GM20431 (cell line): ENCODE measurements at regions not wholly inside any gene's neighbourhood (a gene's known extent, or its start where the extent isn't known, plus 50 kb on each side); places are given as distances from the start of the nearest gene placed in this dataset.
"Not testable (repeated sequence)": the region's sequence is repeated elsewhere in the genome, so short reads cannot be mapped to it uniquely, and the experiment has no call there.

Experiments
- in situ Hi-C: fragments of 300-500 bp; cut with MseI, MboI; formaldehyde crosslinking; loops from one replicate; pipeline ENCODE4 v1.15.0; 2020; ENCODE audit warnings: low sequenced_read_pairs; ENCODE audit not compliant: unreplicated experiment

DNA sequence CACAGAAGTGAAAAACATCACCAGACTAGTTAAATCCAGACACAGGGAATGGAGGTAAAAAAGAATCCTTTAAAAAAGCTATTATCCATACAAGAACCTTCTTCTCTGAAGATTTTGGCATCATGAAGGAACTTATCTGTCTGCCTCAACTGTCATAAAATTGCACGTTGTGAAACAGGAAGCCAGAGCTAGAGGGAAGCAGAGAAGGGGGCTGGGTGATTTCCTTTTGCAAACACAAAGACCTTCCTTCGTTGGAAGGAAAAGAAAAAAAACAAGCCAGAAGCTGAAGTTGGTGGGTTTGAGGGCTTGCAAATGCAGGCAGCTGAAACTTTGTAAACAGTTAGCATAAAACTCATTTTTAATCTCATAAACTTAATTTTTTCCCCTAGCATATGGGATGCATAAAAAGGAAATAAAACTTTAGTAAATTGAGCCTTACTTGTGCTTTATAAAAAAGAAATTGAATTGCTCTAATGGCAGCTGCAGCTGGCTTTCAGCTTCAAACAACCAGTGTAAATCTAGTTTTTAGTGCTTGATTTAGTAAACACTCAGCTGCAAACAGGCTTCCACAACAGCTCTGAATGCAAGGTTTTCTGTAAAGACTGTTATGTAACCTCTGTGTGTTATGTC, 101.6 kb downstream of the OTUD1 start:
- in situ Hi-C loops = no loop called here

DNA sequence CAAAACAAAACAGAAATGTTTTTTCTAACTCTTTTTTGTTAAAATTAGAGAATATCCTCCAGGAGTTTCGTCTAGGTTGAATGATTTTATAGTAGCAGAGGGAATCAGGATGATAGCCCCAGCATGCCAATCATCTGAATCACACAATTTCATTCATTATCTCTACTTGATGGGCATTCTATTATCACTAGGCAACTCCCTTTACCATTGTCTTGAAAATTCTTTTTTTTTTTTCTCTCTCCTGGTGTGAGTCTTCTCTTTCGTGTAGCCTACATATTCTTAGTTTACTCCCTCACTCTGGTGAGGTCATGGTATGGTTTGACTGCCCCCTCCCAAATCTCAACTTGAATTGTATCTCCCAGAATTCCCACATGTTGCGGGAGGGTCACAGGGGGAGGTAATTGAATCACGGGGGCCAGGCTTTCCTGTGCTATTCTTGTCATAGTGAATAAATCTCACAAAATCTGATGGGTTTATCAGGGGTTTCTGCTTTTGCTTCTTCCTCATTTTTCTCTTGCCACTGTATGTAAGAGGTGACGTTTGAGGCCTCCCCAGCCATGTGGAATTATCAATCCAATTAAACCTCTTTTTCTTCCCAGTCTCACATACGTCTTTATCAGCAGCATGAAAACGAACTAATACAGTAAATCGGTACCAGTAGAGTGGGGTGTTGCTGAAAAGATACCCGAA, 105.0 kb downstream of the OTUD1 start:
- in situ Hi-C loops = no loop called here

DNA sequence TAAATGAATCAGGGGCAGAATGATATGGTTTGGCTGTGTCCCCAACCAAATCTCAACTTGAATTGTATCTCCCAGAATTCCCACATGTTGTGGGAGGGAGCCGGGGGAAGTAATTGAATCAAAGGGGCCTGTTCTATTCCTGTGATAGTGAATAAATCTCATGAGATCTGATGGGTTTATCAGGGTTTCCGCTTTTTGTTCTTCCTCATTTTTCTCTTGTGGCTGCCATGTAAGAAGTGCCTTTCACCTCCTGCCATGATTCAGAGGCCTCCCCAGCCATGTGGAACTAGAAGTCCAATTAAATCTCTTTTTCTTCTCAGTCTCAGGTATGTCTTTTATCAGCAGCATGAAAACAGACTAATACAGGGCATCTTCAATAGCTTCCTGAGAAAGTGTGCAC, 107.0 kb downstream of the OTUD1 start:
- in situ Hi-C loops = not testable (repeated sequence)

DNA sequence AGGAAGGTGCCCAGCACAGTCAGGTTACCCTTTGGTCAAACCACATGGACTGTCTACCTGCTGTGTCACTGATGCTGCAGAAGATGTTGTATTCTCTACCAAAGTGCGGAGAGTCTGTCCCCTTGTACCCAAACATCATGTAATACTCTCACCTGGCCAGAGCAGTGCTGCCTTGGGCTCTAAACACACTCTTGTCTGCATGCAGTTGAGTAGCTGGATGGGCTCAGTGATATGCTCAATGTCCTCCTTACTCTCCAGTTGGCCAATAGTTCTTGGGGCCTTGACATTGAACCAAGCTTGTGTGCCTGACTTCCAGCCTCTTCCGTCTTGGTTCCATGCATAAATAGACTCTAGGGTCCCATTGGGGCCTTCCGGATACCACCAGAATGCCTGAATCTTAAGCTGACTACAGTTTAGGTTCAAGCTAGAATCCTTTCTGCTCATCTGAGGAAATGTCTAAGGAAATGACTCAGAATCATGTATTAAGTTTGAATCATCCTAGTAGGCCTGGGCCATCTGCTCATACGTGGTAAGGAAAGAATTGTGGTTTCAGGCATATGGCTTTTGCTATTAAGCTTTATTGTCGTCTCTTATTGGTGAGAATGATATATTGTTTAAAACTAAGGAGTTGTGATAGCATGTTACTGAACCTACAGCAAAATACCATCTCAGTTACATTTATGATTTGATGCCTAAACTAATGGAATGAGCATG, 118.0 kb downstream of the OTUD1 start:
- in situ Hi-C loops = no loop called here

DNA sequence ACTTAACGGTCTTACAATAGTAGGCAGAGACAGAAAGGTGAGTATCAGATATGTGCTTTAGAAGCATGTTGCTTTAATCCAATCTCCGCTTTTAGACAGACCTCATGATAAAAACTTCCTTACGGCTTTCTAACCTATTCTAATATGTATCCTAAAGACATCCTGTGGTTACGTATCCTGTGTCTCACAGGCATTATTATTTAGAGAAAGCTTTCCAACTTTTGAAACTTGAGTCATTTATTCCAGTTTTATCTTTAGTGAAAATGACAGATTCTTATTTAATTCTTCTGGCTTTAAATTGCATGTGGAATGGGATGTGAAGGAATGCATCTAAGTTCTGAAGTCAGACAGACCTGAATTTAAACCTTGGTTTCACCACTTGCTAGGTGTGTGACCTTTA, 118.9 kb downstream of the OTUD1 start:
- in situ Hi-C loops = no loop called here

DNA sequence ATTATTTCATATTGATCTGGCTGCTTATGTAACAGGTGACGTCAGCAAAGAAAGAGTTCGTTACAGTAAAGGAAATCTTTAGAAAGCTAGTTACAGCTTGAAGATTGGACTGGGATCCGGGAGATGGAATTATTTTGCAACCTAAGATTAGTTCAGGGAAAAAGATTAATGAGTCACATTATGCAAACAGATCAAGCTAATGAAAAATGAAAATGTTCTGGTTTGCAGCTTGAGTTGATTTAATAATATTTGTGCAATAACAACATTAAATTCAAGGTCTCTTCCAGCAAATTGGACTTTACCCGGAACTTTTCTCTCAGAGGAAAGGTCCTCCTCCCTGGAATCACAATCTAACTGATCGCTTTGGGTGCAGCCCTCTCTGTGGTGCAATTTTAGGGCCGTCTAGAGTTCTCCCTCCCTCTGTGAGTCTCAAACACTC, 119.5 kb downstream of the OTUD1 start:
- in situ Hi-C loops = no loop called here

DNA sequence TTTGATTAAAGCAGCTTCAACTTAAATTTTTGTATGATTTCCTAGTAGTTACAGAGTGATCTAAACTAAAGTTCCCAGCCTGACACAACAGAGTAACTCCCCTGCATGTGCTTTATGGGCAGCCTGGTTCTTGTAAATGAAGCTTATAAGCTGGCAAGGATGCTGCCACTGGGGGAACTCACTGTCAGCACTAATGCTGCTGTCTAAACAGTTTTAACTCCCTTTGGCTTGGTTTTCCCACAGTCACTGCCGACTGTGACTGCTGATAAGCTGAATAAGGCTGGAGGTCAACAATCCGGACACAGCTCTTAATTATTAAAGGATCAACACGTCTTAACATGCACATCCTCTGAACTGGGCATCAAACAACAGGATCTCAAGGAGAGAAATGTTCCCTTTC, 130.1 kb downstream of the OTUD1 start:
- in situ Hi-C loops = no loop called here

DNA sequence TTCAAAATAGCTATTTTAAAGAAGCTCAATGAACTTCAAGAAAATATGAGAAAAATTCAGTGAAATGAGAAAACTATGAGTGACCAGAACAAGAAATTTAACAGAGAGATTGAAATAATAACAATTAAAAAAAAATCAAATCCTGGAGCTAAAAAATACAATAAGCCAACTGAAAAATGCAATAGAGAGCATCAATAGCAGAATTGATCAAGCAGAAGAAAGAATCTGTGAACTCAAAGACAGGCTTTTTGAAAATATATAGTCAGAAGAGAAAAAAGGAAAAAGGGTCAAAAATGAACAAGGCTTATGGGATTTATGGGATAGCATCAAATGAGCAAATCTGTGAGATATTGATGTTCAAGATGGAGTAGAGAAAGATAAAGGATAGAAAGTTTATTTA, 133.0 kb downstream of the OTUD1 start:
- in situ Hi-C loops = no loop called here

DNA sequence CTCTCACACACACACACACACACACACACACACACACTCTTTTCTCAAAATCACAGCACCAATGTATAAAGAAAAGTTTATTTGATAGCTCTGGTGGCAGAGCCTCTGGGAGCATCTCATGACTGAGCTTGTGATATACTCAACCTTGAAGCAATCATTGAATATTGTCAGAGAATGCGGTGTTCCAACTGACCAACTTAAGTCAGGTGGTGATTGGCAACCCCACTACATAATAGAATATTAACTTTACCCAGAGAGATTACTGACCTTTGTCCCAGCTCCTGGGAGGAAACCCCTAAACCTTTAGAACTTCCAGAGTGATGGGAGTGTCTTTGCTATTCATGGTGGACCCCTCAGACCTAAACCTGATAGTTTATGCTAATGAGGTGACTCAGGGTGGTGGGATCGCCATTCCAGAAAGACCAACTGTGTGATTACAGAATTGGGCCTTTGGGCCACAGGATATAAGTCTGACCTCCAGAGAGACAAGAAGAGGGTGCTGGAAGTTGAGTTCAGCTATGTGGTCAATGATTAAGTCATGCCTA, 143.1 kb downstream of the OTUD1 start:
- in situ Hi-C loops = no loop called here

DNA sequence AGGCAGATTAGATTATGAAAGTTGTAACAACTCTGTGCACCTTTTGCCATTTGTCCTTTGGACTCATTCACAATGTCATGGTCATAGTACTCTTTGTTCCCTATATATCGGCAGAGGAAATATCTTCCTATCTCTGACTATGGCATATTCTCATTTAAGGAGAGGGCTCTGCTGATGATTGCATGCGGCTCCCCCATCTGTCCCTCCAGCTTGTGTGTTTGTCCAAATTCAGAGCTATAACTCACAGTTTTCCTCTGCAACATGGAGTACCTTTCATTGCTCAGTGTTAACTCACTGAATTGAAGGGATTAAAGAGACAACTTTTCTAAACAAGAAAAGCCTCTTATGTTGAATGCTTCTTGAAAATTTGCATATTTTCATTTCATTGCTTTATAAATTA, 145.5 kb downstream of the OTUD1 start:
- in situ Hi-C loops = no loop called here

DNA sequence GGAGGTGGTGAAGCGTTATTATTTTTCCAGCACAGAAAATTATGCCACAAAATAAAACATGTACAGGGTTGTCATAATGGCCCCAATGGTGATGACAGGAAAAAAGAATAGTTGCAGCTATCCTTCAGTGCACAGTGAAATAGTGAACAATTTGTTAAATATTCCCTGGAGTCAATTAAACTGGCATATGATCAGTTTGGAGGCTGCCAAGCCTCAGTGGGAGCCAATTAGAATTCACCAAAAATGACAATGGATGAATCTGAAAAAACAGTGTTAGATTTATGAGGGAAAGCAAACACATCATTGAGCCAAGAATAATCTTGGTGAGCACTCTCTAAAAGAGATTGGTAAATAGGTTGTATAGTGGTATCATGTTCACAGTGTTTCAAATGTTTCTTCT, 146.3 kb downstream of the OTUD1 start:
- in situ Hi-C loops = no loop called here

DNA sequence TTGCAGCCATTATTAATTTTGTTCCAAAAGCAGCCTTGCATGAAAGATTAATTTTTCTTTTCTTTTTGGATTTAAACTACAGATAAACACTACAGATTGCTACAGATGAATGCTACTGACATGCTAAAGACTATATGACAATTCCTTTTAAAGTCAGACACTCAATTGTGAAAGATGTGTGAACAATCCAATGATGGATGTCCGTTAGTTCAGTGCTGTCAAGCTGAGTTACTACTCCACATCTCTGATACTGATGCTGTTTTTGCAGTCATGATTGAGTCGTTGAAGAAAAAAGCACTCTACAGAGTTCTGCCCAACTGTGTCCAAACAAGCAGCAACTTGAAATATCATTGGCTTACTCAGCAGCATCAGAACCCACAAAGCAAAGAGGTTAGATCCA, 146.8 kb downstream of the OTUD1 start:
- in situ Hi-C loops = no loop called here

DNA sequence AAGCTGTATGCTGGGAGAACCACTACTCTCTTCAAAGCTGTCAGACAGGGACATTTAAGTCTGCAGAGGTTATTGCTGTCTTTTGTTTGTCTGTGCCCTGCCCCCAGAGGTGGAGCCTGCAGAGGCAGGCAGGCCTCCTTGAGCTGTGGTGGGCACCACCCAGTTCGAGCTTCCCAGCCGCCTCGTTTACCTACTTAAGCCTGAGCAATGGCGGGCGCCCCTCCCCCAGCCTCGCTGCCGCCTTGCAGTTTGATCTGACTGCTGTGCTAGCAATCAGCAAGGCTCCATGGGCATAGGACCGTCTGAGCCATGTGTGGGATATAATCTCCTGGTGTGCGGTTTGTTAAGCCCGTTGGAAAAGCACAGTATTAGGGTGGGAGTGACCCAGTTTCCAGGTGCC, 156.4 kb downstream of the OTUD1 start:
- in situ Hi-C loops = not testable (repeated sequence)

DNA sequence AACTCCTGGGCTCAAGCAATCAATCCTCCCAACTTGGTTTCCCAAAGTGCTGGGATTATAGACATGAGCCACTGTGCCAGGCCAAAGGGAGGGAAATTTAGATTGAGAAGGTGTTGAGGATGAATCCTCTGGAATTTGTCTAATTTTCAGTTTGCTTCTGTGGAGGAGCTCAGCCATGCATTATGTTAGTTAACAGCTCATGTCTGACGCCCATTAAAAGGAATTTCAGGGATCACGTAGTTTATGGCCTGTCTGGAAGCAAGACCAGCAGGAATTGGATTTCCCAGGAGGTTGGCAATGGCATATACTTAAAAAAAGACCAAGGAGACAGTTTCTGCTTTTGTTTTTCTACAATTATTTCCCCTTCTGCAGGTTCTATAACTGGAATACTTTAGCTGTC, 165.7 kb downstream of the OTUD1 start:
- in situ Hi-C loops = no loop called here

DNA sequence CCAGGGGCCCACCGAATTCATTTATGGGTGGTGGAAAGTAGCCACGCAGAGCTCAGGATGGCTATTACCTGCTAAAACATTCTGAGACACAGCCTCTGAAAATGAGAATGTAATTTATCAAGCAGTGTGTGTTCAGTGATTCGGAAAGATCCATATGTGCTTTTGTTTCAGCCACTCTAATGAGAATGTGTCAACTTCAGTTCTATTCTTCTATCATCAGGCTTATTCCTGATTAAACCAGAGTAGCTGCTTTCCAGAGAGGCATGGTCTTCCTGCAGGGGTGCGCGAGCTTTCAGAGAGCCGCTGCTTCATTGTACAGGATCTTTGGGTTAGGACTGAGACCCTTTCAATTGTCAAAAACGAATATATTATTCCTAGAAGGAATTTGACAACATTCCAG, 167.6 kb downstream of the OTUD1 start:
- in situ Hi-C loops = no loop called here

DNA sequence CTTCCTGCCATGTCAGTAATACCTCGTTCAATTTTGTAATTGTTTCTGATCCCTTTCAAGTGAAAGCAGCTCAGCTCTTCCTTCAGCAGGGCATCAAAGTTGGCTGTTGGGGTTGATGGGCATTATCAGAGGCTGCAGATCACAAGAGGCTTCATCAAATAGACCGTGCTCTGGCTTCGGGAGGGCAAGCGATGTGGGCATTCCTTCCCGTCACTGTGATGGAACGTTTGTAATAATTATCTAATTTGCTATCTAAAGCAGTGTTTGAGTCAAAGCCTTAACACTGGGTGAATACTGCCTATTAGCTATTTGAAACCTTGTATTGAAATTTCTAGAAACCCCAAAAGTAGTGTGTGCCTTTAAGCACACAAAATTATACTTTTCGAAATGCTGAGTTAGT, 170.1 kb downstream of the OTUD1 start:
- in situ Hi-C loops = no loop called here

DNA sequence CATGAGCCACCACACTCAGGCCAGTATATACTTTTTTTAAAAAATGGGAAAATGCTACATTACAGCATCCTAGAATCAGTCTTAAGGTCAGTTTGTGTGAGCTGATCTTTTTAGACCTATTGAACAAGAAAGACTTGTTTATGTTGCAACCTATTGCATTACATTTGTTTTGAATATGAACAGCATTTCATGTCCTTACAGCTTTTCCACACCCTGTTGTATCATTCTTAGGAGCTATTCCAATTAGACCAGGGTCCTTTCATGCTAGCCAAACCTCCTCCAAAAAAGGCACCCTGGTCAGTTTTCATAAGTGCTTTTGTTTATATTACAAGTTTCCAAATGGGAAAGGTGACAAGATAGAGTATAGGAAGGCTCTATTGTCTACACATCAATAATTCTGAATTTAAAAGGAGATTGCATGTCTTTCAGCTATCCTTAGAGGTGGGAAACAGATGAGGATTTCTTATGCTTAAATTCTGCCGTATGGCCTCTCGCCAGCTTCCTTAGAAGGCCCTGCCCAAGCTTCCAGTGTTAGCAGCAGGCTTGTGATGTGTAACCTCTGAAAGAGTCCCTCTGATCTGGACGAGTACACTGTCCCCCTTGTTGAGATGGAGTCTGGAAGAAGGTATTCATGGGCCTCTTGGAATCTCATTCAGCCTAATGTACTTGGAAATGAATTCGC, 171.9 kb downstream of the OTUD1 start:
- in situ Hi-C loops = no loop called here

DNA sequence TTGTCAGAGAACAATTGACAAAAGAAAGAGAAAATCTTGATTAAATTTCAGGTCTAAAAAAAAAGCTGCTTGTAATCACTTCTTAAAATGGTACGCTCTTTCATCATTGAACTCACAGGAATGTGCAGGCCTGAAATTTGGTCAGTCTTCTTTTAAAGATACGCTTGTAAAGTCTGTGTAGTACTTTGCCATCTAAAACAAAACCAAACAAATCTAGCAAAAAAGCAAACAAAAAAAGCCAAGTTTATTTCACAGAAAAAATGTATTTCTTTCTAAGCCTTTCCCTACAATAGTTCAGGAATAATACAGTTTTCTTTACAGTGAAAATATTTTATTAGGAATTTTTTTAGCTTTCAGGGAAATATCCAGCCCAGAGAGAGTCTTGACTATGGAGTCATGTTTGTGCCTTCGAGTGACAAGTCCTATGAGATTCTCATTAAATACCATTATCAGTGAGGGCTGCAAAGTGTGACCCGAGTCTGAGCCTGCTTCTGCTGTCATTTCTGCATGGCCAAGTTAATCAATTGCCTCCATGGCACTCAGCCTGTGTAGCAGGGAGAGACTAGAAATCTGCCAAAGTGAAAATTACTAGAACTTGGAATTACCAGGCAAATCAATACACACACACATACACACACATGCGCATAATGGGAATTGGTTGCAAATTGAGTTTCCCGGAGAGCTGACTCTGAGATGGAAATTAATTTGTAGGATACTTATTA, 172.6 kb downstream of the OTUD1 start:
- in situ Hi-C loops = no loop called here

DNA sequence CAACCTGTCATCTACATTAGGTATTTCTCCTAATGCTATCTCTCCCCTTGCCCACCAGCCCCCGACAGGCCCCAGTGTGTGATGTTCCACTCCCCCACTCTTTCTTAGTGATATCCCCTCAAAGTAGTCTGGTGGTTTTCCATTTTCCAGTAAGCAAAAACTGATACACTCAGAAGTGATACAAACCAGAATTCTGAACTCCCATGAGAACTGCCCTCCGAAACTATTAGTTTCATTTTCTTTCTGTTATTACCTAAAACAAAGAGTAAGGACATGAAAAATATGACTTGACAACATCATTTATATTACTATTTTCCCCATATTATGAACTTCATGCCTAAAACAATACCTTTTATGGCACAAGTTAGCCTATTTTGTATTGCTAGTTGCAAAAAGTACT, 175.0 kb downstream of the OTUD1 start:
- in situ Hi-C loops = no loop called here

DNA sequence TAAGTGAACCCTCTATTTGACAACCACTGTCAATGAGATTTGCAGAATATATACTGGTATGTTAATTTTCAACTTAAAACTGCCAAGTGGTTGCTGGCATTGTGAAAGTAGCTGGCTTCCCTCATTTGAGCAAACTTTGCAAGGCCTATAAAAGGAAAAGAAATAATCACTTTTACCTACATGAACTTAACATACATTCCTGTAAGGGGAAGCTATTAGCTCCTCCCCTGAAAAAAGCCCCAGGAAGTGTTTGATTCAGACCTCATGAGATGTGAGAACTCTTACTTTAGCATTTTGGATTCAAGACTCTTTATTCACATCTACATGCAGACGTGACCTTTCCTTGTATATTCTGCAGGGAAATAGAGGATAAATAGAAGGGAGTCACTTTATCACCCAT, 175.6 kb downstream of the OTUD1 start:
- in situ Hi-C loops = no loop called here
